ENCODE measurements at regions not wholly inside any gene's neighbourhood (a gene's known extent, or its start where the extent isn't known, plus 50 kb on each side); places are given as distances from the start of the nearest gene placed in this dataset.

- no peak for DNase-seq
Measured at GRCh38 chr14:86027144-86027543, 497.2 kb downstream of the FLRT2 start.

GRCh38 chr14:86022031-86022629 is 492.2 kb downstream of the FLRT2 start:
- 47 to 66% (median 50%) methylated on average over 3 of the region's 3 CpGs for WGBS, 4 donors
- Histone ChIP-seq H3K27me3 (no peaks in the 10 kb centered on the region), H3K9me3 (replicated peaks in 1 of 3) (no peaks in the 10 kb centered on the region), H3K4me1 (replicated peaks in 1 of 2) (no peaks in the 10 kb centered on the region), H3K4me3 (no peak overlapping the region), H3K27ac (no peak overlapping the region), H3K36me3 (replicated peaks in 1 of 2) (no peaks in the 10 kb centered on the region)
- TF ChIP-seq POLR2A (IDR thresholded peaks at IDR 0.05): no peak
- no peak for TF ChIP-seq CTCF (IDR thresholded peaks at IDR 0.05)
- intact Hi-C loops (cut with DNase I): no loop called here
- no peak for DNase-seq

More at GRCh38 chr14:86027144-86027543, 497.2 kb downstream of the FLRT2 start:
- intact Hi-C loops (cut with DNase I): no loop called here
- TF ChIP-seq CTCF (IDR thresholded peaks at IDR 0.05): no peak
- no peak for TF ChIP-seq POLR2A (IDR thresholded peaks at IDR 0.05)
- H3K4me1 ChIP-seq (replicated peaks in 1 of 2): no peaks in the 10 kb centered on the region
- no peak overlapping the region for H3K4me3 ChIP-seq
- H3K27ac ChIP-seq: no peak overlapping the region
- H3K9me3 ChIP-seq (replicated peaks in 1 of 3): no peaks in the 10 kb centered on the region
- no peaks in the 10 kb centered on the region for H3K36me3 ChIP-seq (replicated peaks in 1 of 2)
- H3K27me3 ChIP-seq: no peaks in the 10 kb centered on the region

GRCh38 chr14:86020841-86021240 is 490.9 kb downstream of the FLRT2 start:
- Histone ChIP-seq H3K27ac (no peak overlapping the region), H3K4me3 (no peak overlapping the region), H3K4me1 (replicated peaks in 1 of 2) (no peaks in the 10 kb centered on the region), H3K9me3 (replicated peaks in 1 of 3) (no peaks in the 10 kb centered on the region), H3K36me3 (replicated peaks in 1 of 2) (no peaks in the 10 kb centered on the region), H3K27me3 (no peaks in the 10 kb centered on the region)
- intact Hi-C loops (cut with DNase I): no loop called here
- no peak for TF ChIP-seq CTCF (IDR thresholded peaks at IDR 0.05)
- TF ChIP-seq POLR2A (IDR thresholded peaks at IDR 0.05): no peak
- DNase-seq: no peak

- no peak overlapping the region for H3K4me3 ChIP-seq
- H3K4me1 ChIP-seq (replicated peaks in 1 of 2): no peaks in the 10 kb centered on the region
- no peaks in the 10 kb centered on the region for H3K9me3 ChIP-seq (replicated peaks in 1 of 3)
- 50 to 63% (median 55%) methylated on average over 1 of the region's 1 CpG for WGBS, 4 donors
- DNase-seq: no peak
- no peaks in the 10 kb centered on the region for H3K27me3 ChIP-seq
- H3K36me3 ChIP-seq (replicated peaks in 1 of 2): no peaks in the 10 kb centered on the region
- intact Hi-C loops (cut with DNase I): no loop called here
- H3K27ac ChIP-seq: no peak overlapping the region
- TF ChIP-seq POLR2A (IDR thresholded peaks at IDR 0.05) (no peak), CTCF (IDR thresholded peaks at IDR 0.05) (no peak)
Measured at GRCh38 chr14:86015941-86016340, 486.0 kb downstream of the FLRT2 start.

Data from adrenal gland (tissue), 9 donors.